ENCODE measurements at regions not wholly inside any gene's neighbourhood (a gene's known extent, or its start where the extent isn't known, plus 50 kb on each side); places are given as distances from the start of the nearest gene placed in this dataset.
A peak's percentile ranks its signal among the peaks of the same experiment; 100 is the strongest.

- H3K4me1 Mint-ChIP-seq = peaks cover 14% of the 10 kb centered on the region
- no peak for ATAC-seq
Observed at GRCh38 chr13:50071379-50071778, 56.1 kb downstream of the KCNRG start.

GRCh38 chr13:50072676-50073075, 57.4 kb downstream of the KCNRG start:
- H3K36me3 Mint-ChIP-seq = peaks cover 4% of the 10 kb centered on the region
- peaks cover 21% of the 10 kb centered on the region for H3K4me1 Mint-ChIP-seq
- H3K4me3 Mint-ChIP-seq = no peak overlapping the region
- no peaks in the 10 kb centered on the region for H3K9me3 Mint-ChIP-seq
- no peak for ATAC-seq
- H3K27me3 Mint-ChIP-seq = no peaks in the 10 kb centered on the region
- H3K27ac Mint-ChIP-seq = no peak overlapping the region

More at GRCh38 chr13:50071379-50071778, 56.1 kb downstream of the KCNRG start:
- no peaks in the 10 kb centered on the region for H3K9me3 Mint-ChIP-seq
- no peaks in the 10 kb centered on the region for H3K27me3 Mint-ChIP-seq
- H3K27ac Mint-ChIP-seq = no peak overlapping the region
- H3K36me3 Mint-ChIP-seq = peaks cover 15% of the 10 kb centered on the region
- H3K4me3 Mint-ChIP-seq = no peak overlapping the region

GRCh38 chr13:50073340-50073739, 58.1 kb downstream of the KCNRG start:
- Mint-ChIP-seq H3K27me3 (no peaks in the 10 kb centered on the region), H3K27ac (no peak overlapping the region), H3K4me3 (no peak overlapping the region), H3K9me3 (no peaks in the 10 kb centered on the region), H3K4me1 (peaks cover 26% of the 10 kb centered on the region), H3K36me3 (no peaks in the 10 kb centered on the region)
- ATAC-seq = no peak

GRCh38 chr13:50074843-50075242, 59.6 kb downstream of the KCNRG start:
- Mint-ChIP-seq H3K36me3 (no peaks in the 10 kb centered on the region), H3K9me3 (no peaks in the 10 kb centered on the region), H3K27me3 (no peaks in the 10 kb centered on the region), H3K4me3 (no peak overlapping the region), H3K27ac (no peak overlapping the region), H3K4me1 (peaks cover 33% of the 10 kb centered on the region)
- ATAC-seq = no peak

GRCh38 chr13:50075619-50076097, 60.4 kb downstream of the KCNRG start:
- no peaks in the 10 kb centered on the region for H3K9me3 Mint-ChIP-seq
- H3K4me3 Mint-ChIP-seq = peak overlapping the region; percentile 58
- no peak for ATAC-seq
- peak overlapping the region; percentile 53 for H3K27ac Mint-ChIP-seq
- H3K36me3 Mint-ChIP-seq = peaks cover 4% of the 10 kb centered on the region
- H3K27me3 Mint-ChIP-seq = no peaks in the 10 kb centered on the region
- H3K4me1 Mint-ChIP-seq = peaks cover 38% of the 10 kb centered on the region

GRCh38 chr13:50077431-50077830, 62.2 kb downstream of the KCNRG start:
- Mint-ChIP-seq H3K36me3 (peaks cover 11% of the 10 kb centered on the region), H3K9me3 (no peaks in the 10 kb centered on the region), H3K4me1 (peaks cover 38% of the 10 kb centered on the region), H3K4me3 (no peak overlapping the region), H3K27ac (peak overlapping the region; percentile 64), H3K27me3 (no peaks in the 10 kb centered on the region)
- ATAC-seq = no peak

- no peak for ATAC-seq
- Mint-ChIP-seq H3K4me1 (peaks cover 40% of the 10 kb centered on the region), H3K27me3 (no peaks in the 10 kb centered on the region), H3K27ac (peak overlapping the region; percentile 64), H3K36me3 (peaks cover 11% of the 10 kb centered on the region), H3K9me3 (no peaks in the 10 kb centered on the region), H3K4me3 (peak overlapping the region; percentile 78)
Observed at GRCh38 chr13:50078231-50078894, 63.1 kb downstream of the KCNRG start.

- H3K27me3 Mint-ChIP-seq = no peaks in the 10 kb centered on the region
- no peak for ATAC-seq
- peak overlapping the region; percentile 99 for H3K4me3 Mint-ChIP-seq
- peaks cover 43% of the 10 kb centered on the region for H3K4me1 Mint-ChIP-seq
- H3K9me3 Mint-ChIP-seq = no peaks in the 10 kb centered on the region
- peak overlapping the region; percentile 97 for H3K27ac Mint-ChIP-seq
- peaks cover 11% of the 10 kb centered on the region for H3K36me3 Mint-ChIP-seq
Observed at GRCh38 chr13:50078895-50079654, 63.8 kb downstream of the KCNRG start.

GRCh38 chr13:50079655-50080202, 64.5 kb downstream of the KCNRG start:
- Mint-ChIP-seq H3K27ac (peak overlapping the region; percentile 97), H3K9me3 (no peaks in the 10 kb centered on the region), H3K36me3 (peaks cover 11% of the 10 kb centered on the region), H3K27me3 (no peaks in the 10 kb centered on the region), H3K4me3 (peak overlapping the region; percentile 99), H3K4me1 (peaks cover 44% of the 10 kb centered on the region)
- no peak for ATAC-seq

GRCh38 chr13:50080203-50080910, 65.1 kb downstream of the KCNRG start:
- H3K4me3 Mint-ChIP-seq = peak overlapping the region; percentile 99
- H3K9me3 Mint-ChIP-seq = no peaks in the 10 kb centered on the region
- peak overlapping the region; percentile 97 for H3K27ac Mint-ChIP-seq
- peaks cover 11% of the 10 kb centered on the region for H3K36me3 Mint-ChIP-seq
- H3K4me1 Mint-ChIP-seq = peaks cover 44% of the 10 kb centered on the region
- no peaks in the 10 kb centered on the region for H3K27me3 Mint-ChIP-seq
- ATAC-seq = no peak

GRCh38 chr13:50080911-50081678, 65.9 kb downstream of the KCNRG start:
- no peaks in the 10 kb centered on the region for H3K9me3 Mint-ChIP-seq
- peaks cover 37% of the 10 kb centered on the region for H3K4me1 Mint-ChIP-seq
- no peaks in the 10 kb centered on the region for H3K27me3 Mint-ChIP-seq
- ATAC-seq = peak; percentile 40
- H3K36me3 Mint-ChIP-seq = peaks cover 11% of the 10 kb centered on the region
- peak overlapping the region; percentile 97 for H3K27ac Mint-ChIP-seq
- peak overlapping the region; percentile 99 for H3K4me3 Mint-ChIP-seq

GRCh38 chr13:50081679-50082425, 66.6 kb downstream of the KCNRG start:
- Mint-ChIP-seq H3K4me1 (peaks cover 36% of the 10 kb centered on the region), H3K9me3 (no peaks in the 10 kb centered on the region), H3K4me3 (peak overlapping the region; percentile 99)

GRCh38 chr13:50082426-50083281, 67.4 kb downstream of the KCNRG start:
- Mint-ChIP-seq H3K36me3 (peaks cover 21% of the 10 kb centered on the region), H3K4me3 (peak overlapping the region; percentile 99), H3K9me3 (no peaks in the 10 kb centered on the region), H3K4me1 (peaks cover 39% of the 10 kb centered on the region), H3K27me3 (no peaks in the 10 kb centered on the region), H3K27ac (peak overlapping the region; percentile 97)
- ATAC-seq = peak; percentile 83

More at GRCh38 chr13:50081679-50082425, 66.6 kb downstream of the KCNRG start:
- peak; percentile 91 for ATAC-seq
- H3K27me3 Mint-ChIP-seq = no peaks in the 10 kb centered on the region
- peak overlapping the region; percentile 97 for H3K27ac Mint-ChIP-seq
- peaks cover 16% of the 10 kb centered on the region for H3K36me3 Mint-ChIP-seq
